Mucosa of descending colon (tissue), 3 donors: ENCODE measurements at regions not wholly inside any gene's neighbourhood (a gene's known extent, or its start where the extent isn't known, plus 50 kb on each side); places are given as distances from the start of the nearest gene placed in this dataset.

ENCODE experiments used
- ATAC-seq: fragments of 200-7000 bp; cut with Tn5 transposase; one replicate; pipeline ENCODE4 v1.9.1; 2020; ENCODE audit warnings: mild to moderate bottlenecking, moderate library complexity
- DNase-seq, 3 donors: peaks; one replicate each; pipeline ENCODE4 v3.0.0-alpha.2; 2020
- H3K36me3 ChIP-seq: fragments of 200-600 bp; one replicate; pipeline ENCODE4 v1.8.0; 2021; ENCODE audit warnings: low read depth, mild to moderate bottlenecking
- H3K4me1 ChIP-seq: fragments of 200-600 bp; one replicate; pipeline ENCODE4 v1.8.0; 2021; ENCODE audit warnings: low read depth, mild to moderate bottlenecking
- H3K4me3 ChIP-seq: fragments of 200-600 bp; one replicate; pipeline ENCODE4 v1.8.0; 2021; ENCODE audit warnings: mild to moderate bottlenecking
- H3K9me3 ChIP-seq: fragments of 200-600 bp; one replicate; pipeline ENCODE4 v1.8.0; 2021; ENCODE audit warnings: mild to moderate bottlenecking
- CTCF ChIP-seq: fragments of 200-600 bp; IDR thresholded peaks from one replicate; pipeline ENCODE4 v1.8.0; 2022; ENCODE audit warnings: antibody characterized with exemption, mild to moderate bottlenecking
- intact Hi-C, 2 donors: fragments of 100-400 bp; cut with DNase I in 1 of 2; cut with micrococcal nuclease in 1 of 2; formaldehyde crosslinking; loops; one replicate each; pipeline versions ENCODE4 v1.11.0 to v1.11.1; 2022; cut with DNase I, micrococcal nuclease
- donor health status: DM: no; HTN: no; CAD: no; lungs with moderate emphysema.
- donor health status: DM: no; HTN: no; CAD: no.
- donor health status: DM: no; HTN: yes; CAD: no.

GRCh38 chr2:139196754-139197153 is 416.6 kb upstream of the NXPH2 start:
- ATAC-seq (no peak), DNase-seq (no peak)
- intact Hi-C loops, result no loop called here
- TF ChIP-seq CTCF, result no peak
- Histone ChIP-seq H3K36me3 (no peaks in the 10 kb centered on the region), H3K4me3 (no peak overlapping the region), H3K9me3 (no peaks in the 10 kb centered on the region), H3K4me1 (no peaks in the 10 kb centered on the region)

GRCh38 chr2:139194546-139194945 is 414.4 kb upstream of the NXPH2 start:
- intact Hi-C loops, result no loop called here
- no peak for ATAC-seq

GRCh38 chr2:139177041-139177440 is 396.9 kb upstream of the NXPH2 start:
- no peak for DNase-seq
- no peaks in the 10 kb centered on the region for H3K4me1 ChIP-seq
- no peak for TF ChIP-seq CTCF
- no peaks in the 10 kb centered on the region for H3K36me3 ChIP-seq
- ATAC-seq, result no peak
- H3K9me3 ChIP-seq, result no peaks in the 10 kb centered on the region
- intact Hi-C loops, result no loop called here
- no peak overlapping the region for H3K4me3 ChIP-seq

More at GRCh38 chr2:139194546-139194945, 414.4 kb upstream of the NXPH2 start:
- no peaks in the 10 kb centered on the region for H3K4me1 ChIP-seq
- no peaks in the 10 kb centered on the region for H3K9me3 ChIP-seq
- DNase-seq, result no peak
- no peaks in the 10 kb centered on the region for H3K36me3 ChIP-seq
- no peak for TF ChIP-seq CTCF
- no peak overlapping the region for H3K4me3 ChIP-seq

GRCh38 chr2:139175510-139175909 is 395.3 kb upstream of the NXPH2 start:
- intact Hi-C loops, result no loop called here
- H3K36me3 ChIP-seq, result no peaks in the 10 kb centered on the region
- H3K4me1 ChIP-seq, result no peaks in the 10 kb centered on the region
- ATAC-seq (no peak), DNase-seq (no peak)
- H3K4me3 ChIP-seq, result no peak overlapping the region
- TF ChIP-seq CTCF, result no peak
- H3K9me3 ChIP-seq, result no peaks in the 10 kb centered on the region

- ATAC-seq, result no peak
- Histone ChIP-seq H3K4me3 (no peak overlapping the region), H3K9me3 (no peaks in the 10 kb centered on the region), H3K4me1 (no peaks in the 10 kb centered on the region), H3K36me3 (no peaks in the 10 kb centered on the region)
- no peak for DNase-seq
- intact Hi-C loops, result no loop called here
- TF ChIP-seq CTCF, result no peak
These were observed 390.2 kb upstream of the NXPH2 start for GRCh38 chr2:139170406-139170805.

- DNase-seq (no peak), ATAC-seq (no peak)
- Histone ChIP-seq H3K36me3 (no peaks in the 10 kb centered on the region), H3K4me1 (no peaks in the 10 kb centered on the region), H3K9me3 (no peaks in the 10 kb centered on the region), H3K4me3 (no peak overlapping the region)
- no peak for TF ChIP-seq CTCF
- intact Hi-C loops, result no loop called here
These were observed 385.4 kb upstream of the NXPH2 start for GRCh38 chr2:139165601-139166000.
